ENCODE measurements at regions not wholly inside any gene's neighbourhood (a gene's known extent, or its start where the extent isn't known, plus 50 kb on each side); places are given as distances from the start of the nearest gene placed in this dataset.
"Not testable (repeated sequence)": the region's sequence is repeated elsewhere in the genome, so short reads cannot be mapped to it uniquely, and the experiment has no call there.

DNA sequence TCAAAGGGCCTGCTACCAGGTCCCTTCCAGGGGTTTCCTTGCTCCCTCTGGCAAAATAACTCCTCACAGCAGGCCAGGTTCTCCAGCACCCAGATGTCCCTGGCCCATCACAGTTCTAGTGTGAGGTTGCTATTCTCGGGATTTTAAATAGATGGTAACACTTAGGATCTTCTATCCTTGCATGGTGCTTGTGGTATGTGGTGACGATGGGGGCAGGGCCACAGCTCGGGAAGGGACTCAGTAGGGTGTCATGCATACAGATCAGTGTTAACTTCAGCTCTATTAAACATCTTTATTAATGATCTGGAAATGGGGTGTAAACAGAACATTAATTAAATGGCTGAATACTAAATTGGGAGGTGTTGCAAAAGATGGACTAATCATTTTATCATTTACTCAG, 323.8 kb downstream of the QKI start:
- no peak for DNase-seq (ENCODE audit: low spot score)

DNA sequence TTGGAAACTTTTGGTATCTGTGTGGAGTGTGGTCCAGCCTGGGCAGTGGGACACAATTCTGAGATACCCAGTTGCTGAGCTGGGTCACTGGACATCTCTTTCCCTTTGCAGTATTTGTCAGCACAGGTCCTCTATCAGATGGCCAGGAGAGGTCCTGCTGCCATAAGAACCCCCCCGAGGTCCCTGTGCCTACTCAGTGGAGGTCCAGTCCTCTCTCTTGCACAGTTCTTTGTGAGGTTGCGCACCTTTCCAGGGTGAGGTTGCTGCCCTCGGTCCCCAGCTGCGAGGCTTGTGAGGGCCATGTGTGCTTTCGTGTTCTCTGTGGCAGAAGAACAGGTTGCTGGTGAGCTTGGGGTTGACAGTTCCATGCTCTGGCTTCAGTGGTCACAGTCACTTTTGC, 320.6 kb downstream of the QKI start:
- no peak for DNase-seq (ENCODE audit: low spot score)

DNA sequence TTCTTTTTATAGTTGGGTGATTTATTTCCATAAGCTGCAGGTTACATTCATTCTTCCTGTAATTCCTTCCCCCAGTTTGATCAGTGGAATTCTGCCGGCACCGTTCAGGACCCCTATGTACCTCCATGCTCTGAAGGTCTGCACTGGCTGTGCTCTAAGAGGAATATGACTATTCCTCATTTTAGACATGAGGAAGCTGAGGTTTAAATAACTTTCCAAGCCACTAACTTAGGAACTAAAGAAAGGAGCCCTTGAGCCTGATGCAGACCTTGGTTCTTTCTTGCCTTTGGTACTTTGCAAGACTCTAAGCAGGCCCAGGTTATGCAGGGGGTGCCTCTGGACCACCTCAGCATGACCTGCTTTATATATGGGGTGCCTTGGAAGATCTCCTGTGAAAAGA, 318.5 kb downstream of the QKI start:
- DNase-seq (ENCODE audit: low spot score): no peak

DNA sequence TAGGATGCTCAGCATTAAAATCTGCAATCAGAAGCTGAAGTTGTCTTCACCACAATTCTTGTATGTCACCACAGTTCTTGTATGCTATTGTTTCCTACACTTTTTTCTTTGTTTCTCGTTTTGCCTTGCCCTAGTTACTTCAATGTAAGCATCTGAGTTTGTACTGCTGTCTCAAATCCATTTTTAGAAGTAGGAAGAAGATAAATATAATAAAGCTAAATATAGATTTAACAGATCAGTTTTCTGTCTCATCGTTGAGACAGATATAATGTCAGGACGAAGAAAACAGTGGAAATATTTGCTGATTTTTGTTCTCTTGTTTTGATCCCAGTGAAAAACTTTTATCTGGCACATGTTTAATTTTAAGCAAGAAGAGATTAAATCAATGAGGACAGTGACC, 318.0 kb downstream of the QKI start:
- no peak for DNase-seq (ENCODE audit: low spot score)

DNA sequence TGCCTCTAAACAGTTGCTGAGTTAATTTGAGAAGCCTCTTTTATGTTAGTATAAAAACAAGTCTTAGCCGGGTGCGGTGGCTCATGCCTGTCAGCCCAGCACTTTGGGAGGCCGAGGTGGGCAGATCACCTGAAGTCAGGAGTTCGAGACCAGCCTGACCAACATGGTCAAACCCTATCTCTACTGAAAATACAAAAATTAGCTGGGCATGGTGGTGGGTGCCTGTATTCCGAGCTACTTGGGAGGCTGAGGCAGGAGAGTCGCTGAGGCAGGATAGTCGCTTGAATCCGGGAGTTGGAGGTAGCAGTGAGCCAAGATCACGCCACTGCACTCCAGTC, 317.5 kb downstream of the QKI start:
- DNase-seq (ENCODE audit: low spot score): not testable (repeated sequence)

DNA sequence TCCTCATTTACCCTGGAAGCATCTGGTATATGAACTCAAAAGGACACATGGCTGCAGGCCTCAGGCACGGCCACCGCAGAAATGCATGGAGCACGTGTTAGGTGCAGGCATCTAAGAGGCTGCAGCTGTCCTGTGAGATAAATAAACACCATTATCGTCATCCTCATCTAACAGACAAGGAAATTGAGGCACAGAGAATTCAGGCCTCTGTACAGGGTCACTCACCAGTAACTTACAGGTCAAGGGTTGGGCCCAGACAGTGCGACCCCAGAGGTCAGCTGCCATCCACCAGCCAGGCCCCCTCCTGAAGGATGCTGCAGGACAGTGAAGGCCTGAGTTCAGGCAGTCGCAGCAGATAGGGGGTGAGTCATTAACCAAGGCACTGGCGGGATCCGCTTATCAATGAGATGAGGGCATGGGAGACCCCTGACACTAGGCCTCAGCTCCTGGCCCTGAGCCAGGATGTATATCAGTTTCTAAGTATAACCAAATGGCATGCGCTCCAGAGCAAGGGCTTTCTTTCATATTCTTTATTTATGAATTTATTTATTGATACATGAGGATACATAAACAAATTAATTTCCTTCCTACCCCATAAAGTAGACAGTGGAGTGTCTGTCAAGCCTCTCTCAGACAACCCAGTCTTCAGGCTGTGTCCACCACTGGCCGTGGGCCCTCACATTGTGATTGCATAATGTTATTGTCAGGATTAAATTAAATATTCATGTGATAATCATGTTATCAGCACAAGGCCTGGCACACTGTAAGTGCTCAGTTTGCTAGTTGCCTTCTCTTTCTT, 316.9 kb downstream of the QKI start:
- DNase-seq (ENCODE audit: low spot score): no peak

DNA sequence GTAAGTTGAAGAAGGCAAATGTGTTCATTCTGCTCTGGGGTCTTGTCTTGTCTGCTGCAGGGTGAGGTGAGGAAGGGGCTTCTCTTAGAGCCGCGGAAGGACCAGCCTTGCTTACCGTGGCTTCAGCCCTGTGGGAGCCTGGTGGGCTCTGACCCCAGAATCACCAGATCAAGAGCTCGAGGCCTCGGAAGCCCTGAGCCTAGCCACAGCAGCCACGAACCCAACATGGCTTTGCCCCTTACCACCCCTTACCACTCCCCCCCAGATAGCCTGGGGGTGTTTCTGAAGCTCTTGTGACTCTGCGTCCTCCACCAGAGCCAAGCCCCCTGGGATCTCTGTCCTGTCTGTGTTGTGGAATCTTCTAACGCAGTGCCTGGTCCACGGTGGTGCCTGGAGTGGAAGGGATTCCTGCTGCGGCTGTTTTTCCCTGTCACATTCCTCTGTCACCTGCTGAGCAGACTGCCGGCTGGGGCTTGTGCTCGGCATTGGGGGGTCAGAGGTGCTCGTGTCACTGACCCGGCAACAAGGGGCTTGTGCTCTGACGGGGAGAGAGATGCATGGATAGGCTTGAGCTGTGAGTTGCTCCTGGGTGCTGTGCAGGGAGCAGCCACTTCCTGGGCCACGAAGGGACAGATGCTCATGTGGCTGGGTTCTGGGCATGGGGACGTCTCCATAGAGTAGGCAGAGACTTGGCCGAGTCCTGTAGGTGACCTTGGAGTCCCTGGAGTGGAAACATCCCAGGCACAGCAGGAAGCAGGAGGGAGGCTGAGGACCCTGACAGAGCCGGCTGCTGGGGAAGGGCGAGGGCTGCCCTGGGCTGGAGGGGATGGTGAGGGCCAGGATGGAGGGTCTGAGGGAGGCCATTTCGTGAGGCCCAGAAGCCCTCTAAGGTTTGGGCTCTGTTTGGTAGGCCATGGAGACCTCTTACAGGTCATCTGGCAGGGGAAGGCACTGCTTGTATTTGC, 316.0 kb downstream of the QKI start:
- no peak for DNase-seq (ENCODE audit: low spot score)

DNA sequence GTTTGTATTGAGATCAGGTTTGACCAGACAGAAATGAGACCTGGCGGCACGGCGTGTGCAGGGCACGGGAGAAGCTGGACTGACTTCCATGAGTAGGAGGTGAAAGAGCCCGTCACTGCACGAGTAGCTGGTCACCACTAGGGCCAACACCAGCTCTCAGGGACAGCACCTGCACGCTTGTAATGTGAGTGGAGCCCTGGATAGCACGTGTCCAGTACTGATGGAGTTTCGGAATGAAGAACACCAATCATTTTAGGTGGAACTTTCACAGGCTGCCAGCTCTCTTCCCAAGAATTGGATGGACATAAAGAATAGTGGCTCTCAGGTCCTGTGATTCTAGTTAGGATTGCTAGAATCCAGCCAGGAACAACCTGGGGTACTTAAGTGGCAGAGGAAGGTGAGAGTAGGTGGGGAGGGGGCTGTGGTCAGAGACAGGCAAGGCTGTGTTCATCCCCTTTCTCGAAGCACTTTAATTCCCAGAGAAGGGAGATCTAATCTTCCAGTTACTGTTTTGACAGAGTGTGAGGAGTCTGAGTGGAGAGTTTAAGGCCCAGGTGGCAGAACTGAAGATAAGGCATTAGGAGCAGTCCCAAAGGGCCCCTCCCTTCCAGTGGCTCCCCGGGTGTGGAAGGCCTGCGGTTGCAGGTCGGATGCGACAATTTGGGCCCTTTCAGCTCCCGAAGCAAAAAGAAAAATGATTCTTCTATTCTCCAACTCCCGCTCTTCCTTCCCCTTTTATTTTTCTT, 314.8 kb downstream of the QKI start:
- no peak for DNase-seq (ENCODE audit: low spot score)

DNA sequence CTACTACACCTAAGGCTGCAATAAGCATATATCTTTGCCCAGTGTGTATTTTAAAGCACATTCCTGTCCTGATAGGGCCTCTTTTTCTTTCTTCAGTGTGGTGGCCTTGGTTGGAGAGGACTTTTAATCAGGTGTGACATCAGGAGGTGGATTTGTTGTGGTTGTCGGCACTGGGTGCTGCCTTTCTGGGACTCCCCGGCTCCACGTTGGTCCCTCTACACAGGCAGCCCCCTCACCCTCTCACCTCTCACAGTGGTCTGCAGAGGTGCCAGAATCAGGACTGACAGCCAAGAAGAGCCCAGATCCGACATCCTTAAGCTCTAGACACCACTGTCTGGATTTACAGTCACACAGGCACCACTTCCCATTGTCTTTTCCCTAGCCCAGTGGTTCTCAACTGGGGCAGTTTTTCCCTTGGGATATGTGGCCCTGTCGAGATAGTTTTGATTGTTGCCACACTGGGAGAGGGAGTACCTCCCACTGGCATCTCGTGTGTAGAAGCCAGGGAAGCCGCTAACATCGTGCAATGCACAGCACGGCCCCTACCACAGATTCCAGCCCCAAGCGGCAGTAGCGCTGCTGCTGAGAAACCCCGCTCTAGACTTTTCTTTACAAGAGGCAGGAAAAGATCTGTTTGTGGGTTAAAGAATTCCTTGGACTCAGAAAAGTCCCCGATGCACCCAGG, 314.1 kb downstream of the QKI start:
- DNase-seq (ENCODE audit: low spot score): no peak

DNA sequence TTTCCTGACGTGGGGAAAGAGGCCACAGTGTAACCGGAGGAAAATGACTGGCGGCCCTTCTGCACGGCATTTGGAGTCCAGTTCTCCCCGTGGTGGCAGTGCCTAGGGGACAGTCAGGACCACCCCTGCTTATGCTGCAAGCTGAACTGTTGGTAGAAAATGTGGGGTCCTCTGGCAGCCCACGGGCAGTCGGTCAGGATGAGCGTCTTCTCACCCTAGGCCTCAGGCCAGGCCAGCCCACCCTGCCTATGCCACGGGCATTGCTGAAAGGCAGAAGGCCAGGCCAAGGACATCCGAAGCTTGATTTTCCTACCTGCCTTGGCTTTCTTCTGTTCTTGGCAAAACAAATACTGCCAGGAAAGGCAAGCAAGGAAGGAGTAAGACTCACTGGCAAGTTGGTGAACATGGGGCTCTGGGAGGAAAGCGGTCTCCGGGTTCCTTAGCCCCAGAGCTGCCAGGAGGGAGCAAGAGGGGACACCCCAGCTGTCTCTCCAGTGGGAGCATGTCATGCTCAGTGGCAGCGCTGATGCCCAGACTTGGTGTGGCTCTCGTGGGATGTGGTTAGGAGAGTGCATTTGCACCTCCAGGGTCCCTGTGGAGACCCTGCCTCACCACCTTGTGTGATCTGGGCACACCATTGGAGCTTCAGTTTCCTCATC, 311.6 kb downstream of the QKI start:
- no peak for DNase-seq (ENCODE audit: low spot score)

DNA sequence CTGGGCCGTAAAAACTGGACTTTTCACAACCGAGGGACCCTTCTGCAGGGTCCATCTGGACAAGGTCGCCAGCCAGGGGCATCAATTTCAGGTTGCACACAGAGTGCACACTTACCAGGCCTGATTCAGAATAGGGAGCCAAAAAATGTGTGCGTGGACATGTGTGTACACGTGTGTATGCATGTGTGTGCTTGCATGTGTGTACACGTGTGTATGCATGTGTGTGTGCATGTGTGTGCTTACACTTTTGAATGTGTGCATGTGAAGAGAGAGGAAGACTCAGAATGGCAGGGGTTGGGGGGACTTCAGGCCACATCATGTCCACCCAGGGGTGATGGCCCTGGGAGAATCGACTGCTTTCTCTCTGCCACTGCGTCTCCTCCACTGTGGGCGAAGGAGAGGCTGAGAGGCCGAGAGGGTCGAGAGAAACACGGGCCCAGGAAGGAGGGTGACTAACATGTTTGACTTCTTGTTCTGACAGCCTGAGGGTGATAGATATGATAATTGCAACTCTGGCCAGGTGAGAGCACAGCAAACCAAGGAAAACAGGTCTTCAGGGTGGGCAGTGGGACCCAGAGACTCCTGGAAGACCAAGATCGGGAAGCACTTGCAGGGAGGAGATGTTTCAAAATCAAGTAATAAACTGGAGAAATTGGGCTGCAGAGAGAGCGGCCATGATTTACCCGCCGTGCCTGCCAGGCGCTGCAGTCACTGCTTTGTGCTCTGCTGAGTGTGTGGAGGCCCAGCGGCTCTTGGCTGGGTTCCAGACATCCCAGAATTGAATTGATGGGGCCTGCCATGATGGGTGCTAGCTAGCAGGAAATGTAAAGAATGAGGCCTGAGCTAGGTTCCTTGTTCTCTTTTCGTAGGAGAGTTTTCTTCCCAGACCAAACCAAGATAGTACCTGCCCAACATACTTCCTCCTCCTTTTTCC, 310.8 kb downstream of the QKI start:
- DNase-seq (ENCODE audit: low spot score): no peak

DNA sequence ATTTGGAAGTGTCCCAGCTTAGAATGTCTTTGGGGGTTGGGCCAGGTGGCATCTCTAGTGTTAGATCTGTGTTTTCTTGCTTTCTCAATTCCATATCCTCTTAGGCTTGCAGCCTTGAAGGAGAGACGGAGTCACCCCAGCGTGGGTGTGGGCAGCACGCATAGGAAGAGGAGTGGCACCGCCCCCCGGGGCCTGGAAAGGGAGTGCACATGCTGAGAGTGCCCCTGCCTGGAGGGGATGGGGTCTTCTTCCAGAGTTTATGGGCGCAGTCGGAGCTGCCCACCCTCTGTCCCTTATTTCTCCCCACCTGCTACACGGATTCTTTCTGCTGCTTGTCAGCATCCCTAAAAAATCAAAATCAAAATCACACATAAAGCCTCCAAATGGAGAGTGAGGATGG, 309.7 kb downstream of the QKI start:
- DNase-seq (ENCODE audit: low spot score): no peak

DNA sequence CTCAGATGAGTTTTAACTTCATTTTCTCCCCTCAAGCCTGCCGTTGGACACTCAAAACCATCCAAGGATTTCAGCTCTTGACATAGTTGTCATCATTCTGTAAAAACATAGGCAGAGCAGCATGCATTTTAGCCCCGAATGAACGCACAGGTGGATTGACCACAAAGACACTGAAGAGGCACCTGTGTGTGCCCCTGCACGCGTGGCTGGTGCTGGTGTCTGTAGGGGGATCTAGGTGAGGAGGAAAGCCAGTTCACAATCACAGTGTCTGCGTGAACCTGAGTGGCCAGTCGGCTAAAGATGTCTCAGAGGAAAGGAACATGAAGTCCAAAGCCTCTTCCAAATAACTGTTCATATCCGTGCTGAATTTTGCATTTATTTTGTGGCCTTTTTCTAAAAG, 309.2 kb downstream of the QKI start:
- no peak for DNase-seq (ENCODE audit: low spot score)

DNA sequence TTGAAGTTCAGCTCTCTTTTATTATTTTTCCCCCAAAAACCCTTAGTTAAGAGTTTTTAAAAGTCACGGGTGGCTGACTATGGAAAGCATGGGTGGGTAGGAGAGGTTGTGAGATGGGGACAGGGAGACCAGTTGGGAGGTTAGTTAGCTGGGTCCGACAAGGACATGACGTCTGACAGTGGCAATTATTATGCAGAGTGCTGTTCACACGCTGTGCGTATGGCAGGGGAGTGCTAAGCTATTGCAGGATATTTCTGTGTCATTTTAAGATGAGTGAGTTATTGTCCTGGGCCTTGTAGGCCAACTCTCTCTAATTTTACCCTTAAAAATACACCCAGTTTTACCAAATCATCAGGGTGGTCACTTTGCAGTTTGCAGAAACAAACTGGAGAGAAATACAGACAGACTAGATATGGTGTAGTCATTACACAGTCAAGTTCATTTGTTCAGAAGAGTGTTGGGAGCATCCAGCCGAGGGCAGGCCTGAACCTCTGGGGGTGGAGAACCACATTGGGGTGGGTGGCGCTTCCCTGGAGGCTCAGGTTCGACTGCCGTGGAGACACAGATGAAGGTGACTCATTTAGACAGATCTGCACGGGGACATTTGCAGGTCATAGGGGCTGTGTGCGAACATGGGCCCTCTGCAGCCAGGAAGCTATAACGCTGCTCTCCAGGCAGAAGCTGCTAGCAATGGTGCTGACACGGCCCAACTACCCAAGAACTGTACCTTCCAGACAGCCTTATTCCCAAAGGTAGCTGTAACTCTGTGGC, 307.6 kb downstream of the QKI start:
- no peak for DNase-seq (ENCODE audit: low spot score)

DNA sequence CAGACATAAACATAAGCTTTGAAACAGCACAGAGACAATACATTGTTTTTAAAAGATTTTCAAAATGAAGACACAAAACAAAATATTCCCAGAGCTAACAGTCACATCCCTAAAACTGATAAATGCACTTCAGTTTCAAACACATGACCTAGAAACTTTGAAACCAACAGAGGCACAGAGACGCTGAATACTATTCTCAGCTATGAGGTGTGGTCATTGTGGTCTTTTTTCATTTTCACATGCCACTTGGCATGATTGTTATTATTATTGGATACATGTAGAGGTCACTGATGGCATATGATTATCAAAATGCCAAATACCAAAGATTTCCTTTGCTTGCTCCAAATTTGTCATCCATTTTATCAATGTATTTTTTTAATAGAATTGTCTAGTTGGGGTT, 306.9 kb downstream of the QKI start:
- no peak for DNase-seq (ENCODE audit: low spot score)

DNA sequence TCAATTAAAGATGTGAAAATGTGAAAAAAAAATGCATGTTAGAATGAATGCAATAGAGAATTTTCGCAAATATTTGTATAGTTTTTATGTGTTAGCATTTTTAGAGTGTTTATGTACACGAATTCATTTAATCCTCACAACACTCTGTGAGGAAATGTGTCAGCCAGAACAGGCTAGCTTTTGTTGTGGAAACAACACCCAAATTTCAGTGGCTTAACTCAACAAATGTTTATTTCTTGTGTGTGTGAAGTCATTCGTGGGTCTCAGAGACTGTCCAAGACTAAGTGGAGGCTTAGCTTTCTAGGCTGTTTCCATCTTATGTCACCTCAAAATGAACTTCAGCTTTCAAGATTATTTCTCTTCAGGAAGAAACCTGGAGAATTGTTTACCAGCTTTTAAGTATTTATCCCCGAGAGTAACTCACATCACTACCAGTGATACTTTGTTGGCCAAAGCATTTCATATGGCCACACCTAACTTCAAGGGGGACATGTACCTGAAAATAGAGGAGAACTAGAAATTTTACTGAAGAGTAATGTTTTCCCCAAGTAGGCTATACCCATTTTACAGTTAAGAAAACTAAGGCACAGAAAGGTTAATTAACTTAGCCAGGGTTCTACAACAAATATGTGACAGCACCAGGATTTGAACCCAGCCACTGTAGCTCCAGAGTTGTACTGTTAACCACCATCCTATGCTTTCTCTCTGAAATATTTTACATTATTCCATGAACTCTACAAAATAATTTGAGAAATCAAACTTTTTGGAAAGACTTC, 306.1 kb downstream of the QKI start:
- DNase-seq (ENCODE audit: low spot score): no peak

DNA sequence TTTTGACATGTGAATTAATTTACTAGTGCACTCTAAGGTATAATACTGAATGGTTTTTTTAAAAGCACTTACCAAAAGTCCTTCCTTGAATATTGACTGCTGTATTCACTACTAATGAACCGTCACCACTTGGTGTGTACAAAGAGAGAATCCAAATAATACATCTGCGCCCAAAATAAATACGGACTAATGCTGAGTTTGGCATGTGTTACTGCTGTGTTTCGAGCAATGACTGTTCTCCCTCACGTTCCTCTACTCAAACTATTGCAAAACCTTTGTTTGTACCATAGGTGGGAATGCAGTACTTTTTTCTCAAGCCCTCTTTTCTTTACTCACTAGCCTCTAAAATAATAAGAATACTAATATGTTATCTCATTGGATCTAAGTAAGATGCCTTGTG, 305.5 kb downstream of the QKI start:
- DNase-seq (ENCODE audit: low spot score): no peak

DNA sequence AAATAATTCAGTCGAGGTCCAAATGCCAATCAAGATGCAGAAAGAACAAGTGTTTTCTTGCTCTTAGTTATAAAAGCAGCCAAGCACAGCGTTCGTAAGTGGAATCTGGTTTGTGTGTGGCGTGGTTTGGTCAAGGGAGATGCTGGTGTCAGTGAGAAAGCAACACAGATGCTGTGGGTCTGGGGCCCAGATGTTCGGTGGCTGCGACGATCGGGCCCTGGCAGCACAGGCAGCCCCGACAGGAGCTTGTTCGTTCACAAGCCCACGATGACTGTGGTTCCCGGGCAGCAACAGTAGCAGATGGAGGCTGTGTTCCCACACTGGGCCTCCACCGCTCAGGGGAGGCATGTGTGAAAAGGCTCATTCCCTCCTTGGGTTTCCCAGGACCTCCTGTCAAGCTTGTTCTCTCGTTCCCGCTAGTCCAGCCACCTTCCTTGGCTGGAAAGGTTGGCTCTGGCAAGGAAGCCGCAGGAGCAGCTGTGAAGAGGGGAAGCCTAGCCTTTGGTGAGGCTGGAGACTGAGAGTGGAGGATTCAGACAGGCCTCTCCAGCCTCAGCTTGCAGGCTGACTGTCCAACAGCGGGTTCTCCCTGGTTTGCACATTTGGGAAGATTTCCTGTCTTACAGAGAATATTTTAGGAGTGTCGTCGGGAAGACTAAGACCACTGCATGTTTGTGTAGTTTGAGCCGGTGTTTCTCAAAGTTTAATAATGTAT, 304.7 kb downstream of the QKI start:
- no peak for DNase-seq (ENCODE audit: low spot score)
